DOHH2 (cell line): ENCODE measurements at regions not wholly inside any gene's neighbourhood (a gene's known extent, or its start where the extent isn't known, plus 50 kb on each side); places are given as distances from the start of the nearest gene placed in this dataset.

ENCODE experiments used
- H3F3A ChIP-seq: fragments of 200-600 bp; sonication (generic), shearing (Covaris generic); 2 replicates; pipeline ENCODE4 v1.6.0; 2016; ENCODE audit warnings: antibody characterized with exemption, mild to moderate bottlenecking; ENCODE audit not compliant: control insufficient read depth, insufficient read depth
- H3K27ac ChIP-seq: fragments of 200-600 bp; sonication (generic); 2 replicates; pipeline ENCODE4 v1.5.1; 2014; ENCODE audit warnings: low read depth, mild to moderate bottlenecking, low read length, moderate library complexity
- H3K27me3 ChIP-seq: fragments of 200-600 bp; sonication (generic); 2 replicates; pipeline ENCODE4 v1.6.1; 2014; ENCODE audit warnings: mild to moderate bottlenecking, low read length, mixed read lengths; ENCODE audit not compliant: control insufficient read depth
- H3K36me3 ChIP-seq: fragments of 200-600 bp; sonication (generic); 2 replicates; pipeline ENCODE4 v1.6.1; 2014; ENCODE audit warnings: mild to moderate bottlenecking, low read length, moderate library complexity, mixed read lengths; ENCODE audit not compliant: control insufficient read depth
- H3K4me1 ChIP-seq: fragments of 200-600 bp; sonication (generic); 2 replicates; pipeline ENCODE4 v1.6.1; 2014; ENCODE audit warnings: mild to moderate bottlenecking, low read length, mixed read lengths; ENCODE audit not compliant: control insufficient read depth
- H3K4me2 ChIP-seq: fragments of 200-600 bp; sonication (generic); 2 replicates; pipeline ENCODE4 v1.6.0; 2014; ENCODE audit warnings: mild to moderate bottlenecking, low read length, moderate library complexity
- H3K4me3 ChIP-seq: fragments of 200-600 bp; sonication (generic); 2 replicates; pipeline ENCODE4 v1.5.1; 2014; ENCODE audit warnings: mild to moderate bottlenecking, low read length, mixed read lengths
- H3K79me2 ChIP-seq: fragments of 200-600 bp; sonication (generic); 2 replicates; pipeline ENCODE4 v1.6.1; 2014; ENCODE audit warnings: mild to moderate bottlenecking, low read length, mixed read lengths; ENCODE audit not compliant: control insufficient read depth
- H3K9me2 ChIP-seq: fragments of 200-600 bp; sonication (generic); replicated peaks from 2 replicates; pipeline ENCODE4 v1.6.1; 2014; ENCODE audit warnings: mild to moderate bottlenecking, low read length, mixed read lengths; ENCODE audit not compliant: control insufficient read depth
- H3K9me3 ChIP-seq: fragments of 200-600 bp; sonication (generic); 2 replicates; pipeline ENCODE4 v1.6.1; 2014; ENCODE audit warnings: antibody characterized with exemption, low read length, mixed read lengths; ENCODE audit not compliant: control insufficient read depth, insufficient read depth
- H4K20me1 ChIP-seq: fragments of 200-600 bp; sonication (generic); 2 replicates; pipeline ENCODE4 v1.6.0; 2014; ENCODE audit warnings: low read depth, mild to moderate bottlenecking, antibody characterized with exemption, low read length, moderate library complexity; ENCODE audit not compliant: control insufficient read depth, insufficient read depth
- EZH2phosphoT487 ChIP-seq: fragments of 200-600 bp; sonication (generic); IDR thresholded peaks from 2 replicates; pipeline ENCODE4 v1.6.1; 2017; ENCODE audit warnings: borderline replicate concordance, mild to moderate bottlenecking, antibody characterized with exemption, low read length, moderate library complexity, mixed read lengths
- TF ChIP-seq, protein P1 (sequence below): fragments of 200-600 bp; sonication (generic); IDR thresholded peaks from one replicate; pipeline ENCODE4 v1.5.1; 2014; ENCODE audit warnings: antibody characterized with exemption, mild to moderate bottlenecking, low read depth, low read length; ENCODE audit not compliant: poor library complexity, severe bottlenecking

GRCh38 chr3:23062582-23062981 is 140.5 kb upstream of the UBE2E2 start:
- Histone ChIP-seq H3F3A (no peaks in the 10 kb centered on the region), H3K4me1 (no peaks in the 10 kb centered on the region), H3K4me3 (no peak overlapping the region), H3K9me3 (no peaks in the 10 kb centered on the region), H3K36me3 (no peaks in the 10 kb centered on the region), H3K4me2 (no peak overlapping the region), H3K27ac (no peak overlapping the region), H3K79me2 (no peaks in the 10 kb centered on the region), H4K20me1 (no peaks in the 10 kb centered on the region), H3K9me2 (no peaks in the 10 kb centered on the region), H3K27me3 (no peaks in the 10 kb centered on the region)
- TF ChIP-seq EZH2phosphoT487: no peak
- TF ChIP-seq, protein P1, sequence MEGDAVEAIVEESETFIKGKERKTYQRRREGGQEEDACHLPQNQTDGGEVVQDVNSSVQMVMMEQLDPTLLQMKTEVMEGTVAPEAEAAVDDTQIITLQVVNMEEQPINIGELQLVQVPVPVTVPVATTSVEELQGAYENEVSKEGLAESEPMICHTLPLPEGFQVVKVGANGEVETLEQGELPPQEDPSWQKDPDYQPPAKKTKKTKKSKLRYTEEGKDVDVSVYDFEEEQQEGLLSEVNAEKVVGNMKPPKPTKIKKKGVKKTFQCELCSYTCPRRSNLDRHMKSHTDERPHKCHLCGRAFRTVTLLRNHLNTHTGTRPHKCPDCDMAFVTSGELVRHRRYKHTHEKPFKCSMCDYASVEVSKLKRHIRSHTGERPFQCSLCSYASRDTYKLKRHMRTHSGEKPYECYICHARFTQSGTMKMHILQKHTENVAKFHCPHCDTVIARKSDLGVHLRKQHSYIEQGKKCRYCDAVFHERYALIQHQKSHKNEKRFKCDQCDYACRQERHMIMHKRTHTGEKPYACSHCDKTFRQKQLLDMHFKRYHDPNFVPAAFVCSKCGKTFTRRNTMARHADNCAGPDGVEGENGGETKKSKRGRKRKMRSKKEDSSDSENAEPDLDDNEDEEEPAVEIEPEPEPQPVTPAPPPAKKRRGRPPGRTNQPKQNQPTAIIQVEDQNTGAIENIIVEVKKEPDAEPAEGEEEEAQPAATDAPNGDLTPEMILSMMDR: no peak

DNA sequence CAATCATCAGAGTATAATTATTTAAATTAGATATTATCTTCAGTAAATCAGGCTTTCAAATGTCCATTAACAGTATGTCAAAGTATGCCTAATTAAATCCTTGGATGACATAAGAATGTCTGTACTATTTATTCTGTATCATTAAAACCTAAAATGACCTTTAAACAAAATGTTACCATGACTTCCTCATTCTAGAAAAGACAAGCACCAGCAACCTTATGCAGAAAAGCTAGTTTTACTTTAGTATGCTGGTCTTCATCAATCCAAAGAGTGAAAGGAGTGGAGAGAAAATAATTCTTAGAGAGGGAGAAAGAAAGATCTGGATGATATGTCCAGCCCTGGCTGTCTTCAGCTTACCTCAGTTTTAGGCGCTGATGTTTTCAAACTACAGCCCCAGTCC is 140.1 kb upstream of the UBE2E2 start:
- no peaks in the 10 kb centered on the region for H3K9me2 ChIP-seq
- no peak overlapping the region for H3K4me2 ChIP-seq
- no peaks in the 10 kb centered on the region for H3K9me3 ChIP-seq
- H3K36me3 ChIP-seq: no peaks in the 10 kb centered on the region
- H4K20me1 ChIP-seq: no peaks in the 10 kb centered on the region
- H3F3A ChIP-seq: no peaks in the 10 kb centered on the region
- TF ChIP-seq EZH2phosphoT487: no peak
- TF ChIP-seq, protein P1: no peak
- no peaks in the 10 kb centered on the region for H3K27me3 ChIP-seq
- H3K4me3 ChIP-seq: no peak overlapping the region
- H3K79me2 ChIP-seq: no peaks in the 10 kb centered on the region
- no peaks in the 10 kb centered on the region for H3K4me1 ChIP-seq
- no peak overlapping the region for H3K27ac ChIP-seq

DNA sequence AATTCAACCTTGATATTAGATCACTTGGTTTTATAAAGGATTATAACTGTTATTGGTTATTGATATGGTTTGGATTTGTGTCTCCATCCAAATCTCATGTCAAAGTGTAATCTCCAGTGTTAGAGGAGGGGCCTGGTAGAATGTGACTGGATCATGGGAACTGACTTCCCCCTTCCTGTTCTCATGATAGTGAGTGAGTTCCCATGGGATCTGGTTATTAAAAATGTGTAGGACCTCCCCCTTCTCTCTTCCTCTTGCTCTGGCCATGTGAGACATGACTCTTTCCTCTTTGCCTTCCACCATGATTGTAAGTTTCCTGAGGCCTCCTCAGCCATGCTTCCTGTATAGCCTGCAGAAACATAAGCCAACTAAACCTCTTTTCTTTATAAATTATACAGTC is 136.0 kb upstream of the UBE2E2 start:
- no peak overlapping the region for H3K27ac ChIP-seq
- no peaks in the 10 kb centered on the region for H3K36me3 ChIP-seq
- H4K20me1 ChIP-seq: no peaks in the 10 kb centered on the region
- H3K4me3 ChIP-seq: no peak overlapping the region
- H3F3A ChIP-seq: no peaks in the 10 kb centered on the region
- H3K4me2 ChIP-seq: no peak overlapping the region
- no peaks in the 10 kb centered on the region for H3K9me2 ChIP-seq
- no peaks in the 10 kb centered on the region for H3K9me3 ChIP-seq
- H3K27me3 ChIP-seq: no peaks in the 10 kb centered on the region
- TF ChIP-seq, protein P1: no peak
- no peak for TF ChIP-seq EZH2phosphoT487
- H3K4me1 ChIP-seq: peaks cover 7% of the 10 kb centered on the region
- H3K79me2 ChIP-seq: no peaks in the 10 kb centered on the region
